ENCODE measurements at regions not wholly inside any gene's neighbourhood (a gene's known extent, or its start where the extent isn't known, plus 50 kb on each side); places are given as distances from the start of the nearest gene placed in this dataset.

GRCh38 chr4:147360301-147360700, 120.6 kb upstream of the EDNRA start:
- H3K36me3 ChIP-seq, result no peaks in the 10 kb centered on the region
- H3K27ac ChIP-seq, result peak overlapping the region in 1 of 4 donors; percentile 15
- ATAC-seq (peak in 2 of 4 donors; percentile 49 to 53), FAIRE-seq (no peak), DNase-seq (no peak)
- no peaks in the 10 kb centered on the region for H3K9me3 ChIP-seq
- H3K4me3 ChIP-seq, result no peak overlapping the region
- 57 to 65% methylated on average over 3 of the region's 3 CpGs for WGBS, 2 donors
- no peaks in the 10 kb centered on the region for H3K27me3 ChIP-seq
- no peak for TF ChIP-seq CTCF (IDR thresholded peaks at IDR 0.05)
- intact Hi-C loops (cut with DNase I), result no loop called here
- H3K4me1 ChIP-seq, result no peaks in the 10 kb centered on the region

DNA sequence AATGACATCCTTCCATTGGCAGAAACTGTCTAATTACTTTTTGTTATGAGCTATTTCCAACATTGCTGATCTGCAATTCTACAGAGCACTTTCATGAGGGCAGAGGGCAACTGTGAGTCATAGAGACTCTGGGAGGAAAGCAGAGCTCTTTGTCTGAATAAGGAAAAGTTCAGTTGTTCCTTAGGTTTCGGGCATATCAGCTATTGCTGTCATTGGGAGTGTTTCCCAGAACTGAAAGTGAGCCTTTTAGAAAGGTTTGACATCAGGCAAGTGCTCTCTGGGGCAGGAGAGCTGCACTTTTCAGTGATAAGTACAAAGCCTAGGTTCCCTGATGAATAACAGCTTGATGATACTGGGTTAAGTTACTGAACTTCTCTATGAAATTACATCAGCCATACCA, 119.2 kb upstream of the EDNRA start:
- H3K4me3 ChIP-seq, result no peak overlapping the region
- TF ChIP-seq CTCF (IDR thresholded peaks at IDR 0.05), result no peak
- intact Hi-C loops (cut with DNase I), result no loop called here
- no peaks in the 10 kb centered on the region for H3K36me3 ChIP-seq
- ATAC-seq (peak in 3 of 4 donors; percentile 66 to 82 (median 70)), DNase-seq (peak in 1 of 6 donors; percentile 21), FAIRE-seq (peak; percentile 9)
- H3K27ac ChIP-seq, result no peak overlapping the region
- H3K27me3 ChIP-seq, result no peaks in the 10 kb centered on the region
- H3K9me3 ChIP-seq, result no peaks in the 10 kb centered on the region
- no peaks in the 10 kb centered on the region for H3K4me1 ChIP-seq
- 53 to 69% methylated on average over 1 of the region's 1 CpG for WGBS, 2 donors

- H3K4me3 ChIP-seq, result no peak overlapping the region
- peak overlapping the region in 1 of 4 donors; percentile 8 for H3K27ac ChIP-seq
- ATAC-seq, result peak in 3 of 4 donors; percentile 21 to 55 (median 30)
- H3K4me1 ChIP-seq, result no peaks in the 10 kb centered on the region
- H3K9me3 ChIP-seq, result no peaks in the 10 kb centered on the region
- FAIRE-seq, result no peak
- H3K27me3 ChIP-seq, result no peaks in the 10 kb centered on the region
- H3K36me3 ChIP-seq, result no peaks in the 10 kb centered on the region
- intact Hi-C loops (cut with DNase I), result no loop called here
- TF ChIP-seq CTCF (IDR thresholded peaks at IDR 0.05), result no peak
- DNase-seq, result peak in 4 of 6 donors; percentile 10 to 54 (median 25)
- 21 to 27% methylated on average over 4 of the region's 4 CpGs for WGBS, 2 donors
Measured at GRCh38 chr4:147362938-147363337, 118.0 kb upstream of the EDNRA start.

DNA sequence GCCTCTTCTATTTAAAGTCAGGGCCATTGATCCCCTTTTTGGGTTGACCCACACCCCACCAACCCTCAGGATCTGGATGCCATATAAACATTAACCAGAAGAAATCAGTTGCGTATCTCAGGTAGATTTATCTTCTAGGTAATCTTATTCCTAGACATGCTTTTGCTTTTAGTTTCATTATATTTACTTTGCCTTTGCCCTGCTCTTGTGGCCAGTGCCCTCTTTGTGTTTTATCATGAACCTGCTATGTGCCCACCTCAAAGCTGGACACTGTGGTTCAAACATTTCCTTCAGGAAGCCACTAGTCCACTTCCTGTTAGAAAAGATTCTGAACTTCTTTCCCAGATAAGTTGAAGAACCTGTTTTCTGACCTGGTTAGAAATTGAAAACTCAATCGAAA, 117.4 kb upstream of the EDNRA start:
- Histone ChIP-seq H3K4me1 (no peaks in the 10 kb centered on the region), H3K27ac (no peak overlapping the region), H3K4me3 (no peak overlapping the region), H3K9me3 (no peaks in the 10 kb centered on the region), H3K36me3 (no peaks in the 10 kb centered on the region), H3K27me3 (no peaks in the 10 kb centered on the region)
- no peak for DNase-seq
- no peak for ATAC-seq
- FAIRE-seq, result no peak
- intact Hi-C loops (cut with DNase I), result no loop called here
- no peak for TF ChIP-seq CTCF (IDR thresholded peaks at IDR 0.05)
- 20 to 27% methylated on average over 2 of the region's 2 CpGs for WGBS, 2 donors

DNA sequence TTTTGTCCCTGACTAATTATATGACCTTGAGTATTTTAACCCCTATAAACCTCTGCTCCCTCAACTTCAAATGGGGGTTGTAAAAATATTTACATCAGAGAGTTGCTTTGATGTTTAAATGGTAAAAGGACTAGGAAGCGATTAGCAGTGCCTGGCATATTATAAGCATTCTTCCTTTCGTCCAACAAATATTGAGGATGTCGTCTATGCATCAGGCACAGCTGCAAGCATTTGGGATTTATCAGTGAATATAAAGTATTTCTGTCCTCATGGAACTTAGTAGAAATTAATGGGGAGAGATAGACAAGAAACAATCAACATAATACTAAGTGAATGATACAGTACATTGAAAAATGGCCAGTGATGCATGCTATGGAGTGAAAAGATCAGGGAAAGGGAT, 115.5 kb upstream of the EDNRA start:
- no peak for ATAC-seq
- H3K9me3 ChIP-seq, result no peaks in the 10 kb centered on the region
- H3K4me3 ChIP-seq, result no peak overlapping the region
- intact Hi-C loops (cut with DNase I), result no loop called here
- FAIRE-seq, result no peak
- no peak for TF ChIP-seq CTCF (IDR thresholded peaks at IDR 0.05)
- no peak for DNase-seq
- WGBS, 2 donors, result 69 to 71% methylated on average over 3 of the region's 3 CpGs
- no peaks in the 10 kb centered on the region for H3K27me3 ChIP-seq
- H3K36me3 ChIP-seq, result no peaks in the 10 kb centered on the region
- no peaks in the 10 kb centered on the region for H3K4me1 ChIP-seq
- H3K27ac ChIP-seq, result no peak overlapping the region

Measured in pancreas (tissue), 10 donors.